Middle frontal gyrus (tissue), 1 donor: ENCODE measurements at regions not wholly inside any gene's neighbourhood (a gene's known extent, or its start where the extent isn't known, plus 50 kb on each side); places are given as distances from the start of the nearest gene placed in this dataset.

ENCODE experiments used
- DNase-seq: peaks from one replicate; pipeline ENCODE4 v3.0.0-alpha.2; 2015; ENCODE audit warnings: low spot score; ENCODE audit errors: extremely low spot score

DNA sequence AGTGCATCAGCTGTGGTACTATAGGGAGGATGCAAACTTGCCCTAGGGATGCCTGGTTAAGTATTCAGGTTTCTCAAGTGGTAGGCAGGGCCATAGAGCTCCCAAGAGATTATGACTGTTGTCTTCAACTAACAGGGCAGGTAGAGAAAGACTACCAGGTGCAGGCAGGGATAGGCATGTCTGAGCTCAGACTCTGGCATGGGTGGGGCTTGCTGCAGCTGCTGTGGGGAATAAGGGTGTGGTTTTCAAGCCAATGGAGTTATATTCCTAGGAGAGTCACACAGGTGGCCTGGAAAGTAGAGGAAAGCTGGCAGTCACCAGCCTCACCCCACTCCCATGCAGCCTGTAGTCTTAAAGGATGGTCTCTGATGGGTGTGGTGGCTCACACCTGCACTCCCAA lies 673.4 kb upstream of the ADGRL4 start:
- DNase-seq, result no peak

DNA sequence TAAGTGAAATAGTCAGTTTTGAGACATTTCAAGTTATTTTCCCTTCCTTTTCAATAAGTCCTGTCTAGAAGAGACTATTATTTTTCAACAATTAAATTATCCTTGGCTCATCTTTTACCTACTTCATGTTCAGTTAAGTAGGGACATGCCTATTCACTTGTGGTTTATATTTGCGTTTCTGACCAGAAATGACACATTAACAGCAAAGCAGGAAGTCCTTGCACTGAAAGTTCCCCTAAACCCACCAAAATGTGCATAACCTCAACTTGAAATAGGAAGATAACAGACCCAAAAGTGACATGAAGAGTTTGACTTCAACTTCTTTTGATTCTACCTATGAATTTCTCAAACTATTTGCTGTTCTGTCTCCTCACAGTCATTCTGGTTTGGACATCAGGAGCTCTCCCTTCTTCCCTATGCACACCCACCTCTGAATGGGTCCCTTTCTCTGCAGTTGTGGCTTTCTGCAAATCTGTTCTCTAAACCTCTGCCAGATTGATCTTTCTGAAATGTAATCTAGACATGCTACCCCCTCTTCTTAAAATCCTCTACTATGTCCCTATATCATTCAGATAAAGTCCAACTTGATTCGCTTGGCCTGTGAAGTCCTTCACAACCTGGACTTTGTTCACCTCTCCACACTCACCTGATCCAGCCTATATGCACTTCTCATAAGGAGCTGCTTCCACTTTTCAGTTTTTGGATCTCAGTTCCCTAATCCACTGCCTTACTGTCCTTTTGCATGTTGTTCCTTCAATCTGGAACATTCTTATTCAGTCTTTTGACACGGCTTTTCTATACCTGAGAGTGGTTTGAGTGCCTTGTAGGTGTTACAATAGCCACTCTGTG lies 661.5 kb upstream of the ADGRL4 start:
- no peak for DNase-seq

DNA sequence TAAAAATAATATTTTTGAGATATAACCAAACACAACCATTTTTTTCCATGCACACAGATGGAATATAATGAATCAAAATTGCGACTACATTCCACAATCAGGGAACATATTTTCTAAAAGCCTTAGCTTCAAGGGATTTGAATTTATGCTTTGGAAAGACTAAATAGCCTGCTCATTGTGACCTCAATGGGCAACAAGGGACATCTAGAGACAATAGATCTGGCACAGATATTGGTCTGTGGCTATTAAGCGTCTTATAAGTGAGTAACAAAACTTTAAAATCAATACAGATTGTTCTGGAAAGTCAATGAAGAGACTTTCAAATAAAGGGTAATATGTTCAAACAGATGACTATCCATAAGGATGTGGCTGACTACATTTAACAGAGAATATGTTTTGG lies 660.6 kb upstream of the ADGRL4 start:
- DNase-seq, result no peak

DNA sequence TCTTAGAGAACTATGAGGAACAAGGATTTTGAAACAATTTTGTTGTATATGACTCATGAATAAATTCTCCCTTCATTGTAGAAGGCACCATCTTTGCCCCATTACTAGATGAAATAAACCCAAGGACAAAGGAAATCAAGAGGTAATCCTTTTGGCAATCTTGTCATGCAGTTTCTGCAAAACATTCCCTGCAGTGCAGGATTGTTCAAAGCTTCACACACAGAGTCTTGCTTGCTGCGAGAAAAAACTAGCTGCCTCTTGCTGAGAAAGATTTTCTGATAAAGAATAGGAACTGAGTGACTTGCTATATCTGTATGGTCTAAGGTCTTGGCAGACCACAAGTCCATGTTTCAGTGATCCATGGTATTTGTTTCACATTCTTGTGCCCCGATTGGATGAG lies 657.4 kb upstream of the ADGRL4 start:
- DNase-seq, result no peak

DNA sequence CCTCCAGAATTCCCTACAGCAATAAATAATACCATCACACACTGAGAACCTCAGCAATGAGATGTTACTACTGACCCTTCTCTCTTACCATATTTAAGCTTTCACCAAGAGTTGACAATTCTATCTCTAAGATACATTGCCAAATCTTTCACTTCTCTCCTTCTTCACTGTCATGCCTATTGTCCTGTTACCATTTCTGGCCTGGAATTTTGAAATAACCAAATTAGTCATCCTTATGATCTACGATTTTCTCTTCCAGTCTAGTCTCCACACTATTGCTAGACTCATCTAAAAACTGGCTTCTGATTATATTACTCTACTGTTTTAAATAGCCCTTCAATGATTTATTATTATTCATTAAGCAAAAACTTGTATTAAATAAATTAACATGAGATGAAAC lies 656.1 kb upstream of the ADGRL4 start:
- DNase-seq, result no peak

- no peak for DNase-seq
Measured at GRCh38 chr1:79660129-79660528, 653.6 kb upstream of the ADGRL4 start.

DNA sequence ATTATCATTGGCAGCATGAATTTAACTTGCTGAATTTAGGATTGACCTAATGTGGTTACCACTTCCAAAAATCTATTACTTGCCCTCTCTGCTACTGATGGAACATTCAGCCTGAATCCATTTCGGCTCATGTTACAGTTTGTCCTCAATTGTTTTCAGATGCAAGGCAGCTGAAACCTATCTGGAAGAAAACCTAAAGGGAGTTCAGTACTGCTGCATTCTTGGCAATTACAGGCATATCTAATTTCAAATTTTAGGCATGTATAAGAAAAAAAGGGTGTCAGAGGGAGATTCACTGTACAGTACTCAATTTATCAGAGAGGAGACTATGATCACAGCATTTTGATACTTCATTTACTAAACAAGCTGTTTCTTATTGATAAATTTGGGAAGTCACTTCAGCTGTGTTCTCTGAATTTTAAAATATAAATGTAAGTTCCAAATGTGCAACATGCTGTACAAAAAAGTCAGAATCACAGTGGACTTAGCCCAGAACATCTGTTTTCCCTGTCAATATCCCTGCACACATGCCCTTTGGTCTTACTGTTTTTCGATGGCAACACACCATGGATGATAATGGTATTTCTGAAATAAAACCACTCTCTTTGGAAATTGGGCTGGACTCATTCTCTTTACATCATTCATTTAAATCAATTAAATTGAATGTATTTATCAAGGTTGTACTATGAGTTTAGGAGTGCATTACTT lies 651.6 kb upstream of the ADGRL4 start:
- no peak for DNase-seq

GRCh38 chr1:79655876-79656275 lies 649.3 kb upstream of the ADGRL4 start:
- DNase-seq, result no peak

- no peak for DNase-seq
Measured at GRCh38 chr1:79652426-79652825, 645.9 kb upstream of the ADGRL4 start.

- DNase-seq, result no peak
Measured at GRCh38 chr1:79648126-79648525, 641.6 kb upstream of the ADGRL4 start.

DNA sequence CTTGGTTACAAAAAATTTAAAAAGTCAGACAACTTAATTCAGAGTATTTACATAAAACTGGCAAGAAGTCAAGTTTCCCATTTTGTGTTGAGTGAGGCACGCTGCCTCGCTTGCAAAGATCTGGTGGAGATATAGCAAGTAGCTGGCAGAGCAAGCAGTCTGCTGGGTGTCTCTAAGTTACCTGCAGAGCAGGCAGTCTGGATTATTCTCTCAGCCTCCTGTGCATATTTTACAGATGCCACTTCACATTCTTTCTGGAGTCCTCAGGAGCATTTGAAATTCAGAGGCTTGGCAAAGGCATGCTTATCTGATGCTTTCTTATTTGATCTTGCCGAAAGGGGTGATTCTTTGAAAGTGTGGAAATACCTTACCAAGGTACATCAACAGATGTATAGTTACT lies 640.4 kb upstream of the ADGRL4 start:
- DNase-seq, result no peak

GRCh38 chr1:79638382-79638781 lies 631.9 kb upstream of the ADGRL4 start:
- no peak for DNase-seq

GRCh38 chr1:79633456-79633855 lies 626.9 kb upstream of the ADGRL4 start:
- DNase-seq, result no peak

DNA sequence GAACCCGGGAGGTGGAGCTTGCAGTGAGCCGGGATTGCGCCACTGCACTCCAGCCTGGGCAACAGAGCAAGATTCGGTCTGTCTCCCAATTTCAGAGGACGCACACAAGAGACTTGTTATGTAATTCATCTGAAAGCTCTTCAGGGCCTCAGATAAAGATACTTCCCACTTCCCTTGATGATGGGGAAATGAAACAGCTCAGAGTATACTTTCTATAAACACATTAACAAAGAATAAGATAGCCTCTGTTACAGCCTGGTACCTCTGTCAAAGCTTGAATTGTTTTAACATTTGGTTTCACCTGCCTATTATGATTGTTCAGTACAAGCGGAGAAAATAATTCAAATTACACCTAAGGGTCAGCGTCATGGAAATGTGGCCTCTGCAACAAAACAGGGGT lies 622.9 kb upstream of the ADGRL4 start:
- no peak for DNase-seq

- no peak for DNase-seq
Measured at GRCh38 chr1:79617777-79618176, 611.2 kb upstream of the ADGRL4 start.

GRCh38 chr1:79614762-79615161 lies 608.2 kb upstream of the ADGRL4 start:
- no peak for DNase-seq

DNA sequence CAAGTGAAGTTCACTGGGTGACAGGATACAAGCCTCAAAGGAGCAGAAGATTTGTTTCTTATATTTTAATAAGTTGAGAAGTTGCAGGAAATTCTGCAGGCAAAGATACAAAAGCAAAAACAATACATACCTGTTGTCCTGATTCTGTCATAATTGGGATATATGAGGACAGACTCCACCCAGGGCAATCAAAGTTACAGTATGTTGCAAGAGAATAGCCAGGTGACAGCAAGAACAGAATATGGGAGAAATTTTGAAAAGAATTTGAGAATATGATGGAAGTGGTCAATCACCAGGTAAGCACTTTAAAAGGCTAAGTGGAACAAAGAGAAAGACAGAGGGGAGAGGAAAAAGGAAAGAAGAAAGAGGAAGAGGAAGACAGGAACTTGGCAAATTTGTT lies 607.6 kb upstream of the ADGRL4 start:
- DNase-seq, result no peak

DNA sequence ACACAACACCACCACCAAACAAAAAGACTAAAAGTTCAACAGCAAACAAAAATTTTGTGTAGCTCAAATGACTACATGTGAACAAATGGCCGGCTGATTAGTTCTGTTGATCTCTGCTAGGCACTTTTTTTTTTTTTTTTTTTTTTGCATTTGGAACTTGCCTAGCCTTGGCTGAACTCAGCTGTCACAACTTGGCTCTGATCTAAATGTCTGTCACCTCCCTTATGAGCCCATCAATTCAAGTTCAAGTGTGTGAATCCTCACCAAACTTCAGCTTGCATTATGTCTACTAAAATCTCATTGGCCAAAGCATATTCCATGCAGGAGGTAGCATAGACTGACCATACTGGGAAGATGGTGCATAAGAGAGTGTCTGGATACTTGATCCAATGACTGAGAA lies 606.5 kb upstream of the ADGRL4 start:
- no peak for DNase-seq

- DNase-seq, result no peak
Measured at GRCh38 chr1:79604490-79605198, 598.1 kb upstream of the ADGRL4 start.

DNA sequence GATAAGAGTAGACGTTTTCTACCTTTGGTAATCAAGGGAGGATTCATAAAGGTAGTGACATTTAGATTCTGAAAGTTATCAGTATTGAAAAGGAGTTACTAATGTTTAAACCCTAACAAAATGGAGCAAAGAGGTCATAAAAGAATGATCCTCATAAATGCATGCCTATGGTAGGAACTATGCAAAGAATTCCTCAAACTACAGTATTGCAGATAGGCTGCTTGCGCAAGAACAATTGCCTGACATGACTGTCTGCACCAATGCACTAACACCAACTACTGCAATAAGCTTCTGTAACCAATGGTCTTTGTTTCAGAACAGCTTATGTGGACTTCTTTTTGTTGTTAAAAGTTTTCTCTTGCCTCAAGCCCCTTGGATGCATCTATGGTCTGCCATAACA lies 597.3 kb upstream of the ADGRL4 start:
- DNase-seq, result no peak

DNA sequence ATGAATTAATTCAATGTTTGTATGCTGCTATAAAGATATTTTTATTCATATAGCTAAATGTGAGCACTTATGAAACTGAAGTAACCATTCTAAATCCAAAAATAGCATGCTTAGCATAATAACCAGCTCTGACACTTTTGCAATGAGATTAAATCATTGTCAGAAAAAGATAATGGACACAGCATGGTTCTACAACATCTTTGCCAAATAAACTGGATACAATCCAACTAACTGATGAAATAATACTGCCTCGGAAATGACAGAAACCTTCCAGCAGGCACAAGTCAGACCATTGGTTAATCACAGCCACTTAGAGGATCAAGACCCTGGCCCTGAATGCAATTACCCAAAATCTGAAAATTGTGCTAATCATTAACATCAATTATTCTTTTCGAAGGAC lies 592.7 kb upstream of the ADGRL4 start:
- no peak for DNase-seq

DNA sequence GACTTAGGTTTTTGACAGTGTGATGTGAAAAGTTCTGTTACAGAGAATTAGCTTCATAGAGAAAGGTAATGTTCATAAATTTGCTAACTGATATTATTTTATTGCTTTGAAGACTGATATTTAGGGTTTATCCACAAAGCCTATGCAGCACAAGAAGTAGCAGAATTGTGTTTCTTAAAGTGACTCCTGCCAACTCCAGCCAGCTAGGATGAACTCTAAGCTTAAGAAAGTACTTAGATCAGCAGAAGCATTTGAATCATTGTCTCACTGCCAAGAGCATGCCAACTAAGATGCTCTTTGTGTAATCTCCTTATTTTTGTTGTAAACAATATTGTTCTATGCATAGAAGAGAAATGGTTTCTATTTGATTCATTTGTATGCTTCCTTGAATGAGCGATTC lies 589.4 kb upstream of the ADGRL4 start:
- DNase-seq, result no peak
